HCT116 (cell line): ENCODE measurements at regions not wholly inside any gene's neighbourhood (a gene's known extent, or its start where the extent isn't known, plus 50 kb on each side); places are given as distances from the start of the nearest gene placed in this dataset.

Experiments
- ATAC-seq: fragments of 200-7000 bp; cut with Tn5 transposase; 2 replicates; pipeline ENCODE4 v1.9.1; 2020; ENCODE audit warnings: mild to moderate bottlenecking, moderate library complexity
- BruUV-seq: library from RNA; stranded (reverse); fragments of 400-500 nt; replicated peaks from 2 replicates; lab custom pipeline; 2021; lab: Mats Ljungman, UMichigan
- CTCF ChIA-PET: fragments of 300-600 bp; sonication (Branson Sonifier 250); formaldehyde crosslinking; loops from one replicate; lab custom pipeline; 2021; ENCODE audit warnings: antibody characterized with exemption; lab: Charles Lee
- POLR2A ChIA-PET: fragments of 300-600, 350-600 bp; sonication (Branson Sonifier 250); formaldehyde crosslinking; loops from one replicate; lab custom pipeline; 2021; ENCODE audit warnings: antibody characterized with exemption; lab: Charles Lee
- RAD21 ChIA-PET, 2 experiments: fragments of 300-600 bp; sonication (Branson Sonifier 250); formaldehyde crosslinking; loops; one replicate each; lab custom pipeline; 2023; ENCODE audit warnings: low total read pairs in 2 of 2; ENCODE audit not compliant: uncharacterized antibody in 2 of 2, unreplicated experiment in 2 of 2, low non-redundant PET in 1 of 2; lab: Charles Lee
- DNase-seq: peaks from one replicate; pipeline ENCODE4 v3.0.0-alpha.2; 2010; ENCODE audit warnings: low read depth, low spot score
- H2AFZ ChIP-seq: fragments of 200-600 bp; shearing (Covaris generic), sonication (generic); 2 replicates; pipeline ENCODE4 v1.6.1; 2017; ENCODE audit warnings: low read depth, mixed run types, mixed read lengths, antibody characterized with exemption, low read length; ENCODE audit not compliant: poor library complexity, severe bottlenecking
- H3K27ac ChIP-seq: 2 replicates; pipeline ENCODE4 v1.5.1; 2012; ENCODE audit warnings: low read depth, low read length
- H3K27me3 ChIP-seq: fragments of 200-600 bp; sonication (generic); 2 replicates; pipeline ENCODE4 v1.6.1; 2016; ENCODE audit warnings: mixed run types, low read length, mixed read lengths; ENCODE audit not compliant: insufficient read depth
- H3K36me3 ChIP-seq, 2 experiments: fragments of 200-500 bp in 1 of 2; fragments of 200-600 bp in 1 of 2; sonication (Bioruptor generic) in 1 of 2; sonication (generic) in 1 of 2; 2 replicates each; pipeline versions ENCODE4 v1.5.1 to v1.6.1; 2014 to 2016; ENCODE audit warnings: low read length in 2 of 2, inconsistent platforms in 1 of 2, mixed read lengths in 1 of 2, mixed run types in 1 of 2; ENCODE audit not compliant: insufficient read depth in 2 of 2, control insufficient read depth in 1 of 2
- H3K4me1 ChIP-seq, 2 experiments: fragments of 200-600 bp in 1 of 2; sonication (generic) in 1 of 2; 2 replicates each; pipeline versions ENCODE4 v1.5.1 to v1.6.1; 2012 to 2017; ENCODE audit warnings: low read length in 2 of 2, inconsistent platforms in 1 of 2, mild to moderate bottlenecking in 1 of 2, mixed read lengths in 1 of 2, mixed run types in 1 of 2, moderate library complexity in 1 of 2; ENCODE audit not compliant: insufficient read depth in 2 of 2, control insufficient read depth in 1 of 2
- H3K4me2 ChIP-seq: fragments of 200-600 bp; sonication (generic); 2 replicates; pipeline ENCODE4 v1.6.1; 2017; ENCODE audit warnings: mixed run types, low read length, mixed read lengths
- H3K4me3 ChIP-seq, 2 experiments: fragments of 200-600 bp in 1 of 2; sonication (generic) in 1 of 2; replicated peaks in 1 of 2; 2 replicates each; pipeline ENCODE4 v1.5.1; 2011 to 2016; ENCODE audit warnings: low read length in 2 of 2, control low read depth in 1 of 2, low read depth in 1 of 2, mild to moderate bottlenecking in 1 of 2, mixed read lengths in 1 of 2, mixed run types in 1 of 2
- H3K79me2 ChIP-seq: fragments of 200-600 bp; sonication (generic); 2 replicates; pipeline ENCODE4 v1.6.1; 2017; ENCODE audit warnings: mild to moderate bottlenecking, mixed run types, low read length, moderate library complexity, mixed read lengths; ENCODE audit not compliant: insufficient read depth
- H3K9ac ChIP-seq: fragments of 200-600 bp; sonication (generic); 2 replicates; pipeline ENCODE4 v1.6.1; 2016; ENCODE audit warnings: low read length, mixed read lengths
- H3K9me2 ChIP-seq: fragments of 200-600 bp; sonication (generic), shearing (Covaris generic); 2 replicates; pipeline ENCODE4 v1.6.1; 2017; ENCODE audit warnings: mixed run types, mild to moderate bottlenecking, moderate library complexity; ENCODE audit not compliant: insufficient read depth
- H3K9me3 ChIP-seq, 2 experiments: fragments of 200-500 bp in 1 of 2; fragments of 200-600 bp in 1 of 2; sonication (Bioruptor generic) in 1 of 2; sonication (generic) in 1 of 2; 2 replicates each; pipeline ENCODE4 v1.6.1; 2014 to 2017; ENCODE audit warnings: low read length in 2 of 2, mixed read lengths in 2 of 2, inconsistent platforms in 1 of 2, low read depth in 1 of 2, mild to moderate bottlenecking in 1 of 2, mixed run types in 1 of 2, moderate library complexity in 1 of 2; ENCODE audit not compliant: control insufficient read depth in 1 of 2, insufficient read depth in 1 of 2
- H4K20me1 ChIP-seq: fragments of 200-600 bp; sonication (generic), shearing (Covaris generic); 2 replicates; pipeline ENCODE4 v1.6.1; 2017; ENCODE audit warnings: mixed run types, mild to moderate bottlenecking, moderate library complexity; ENCODE audit not compliant: insufficient read depth
- CEBPB ChIP-seq: IDR thresholded peaks from 2 replicates; pipeline ENCODE4 v1.6.1; 2012; ENCODE audit warnings: low read depth
- CTCF ChIP-seq, 3 experiments: fragments of 200-600 bp in 1 of 3; sonication (generic) in 1 of 3; IDR thresholded peaks in 2 of 3; conservative IDR thresholded peaks in 1 of 3; 2 replicates each; pipeline ENCODE4 v1.5.1; 2012 to 2017; ENCODE audit warnings: low read depth in 2 of 3, low read length in 2 of 3, antibody characterized with exemption in 1 of 3, borderline replicate concordance in 1 of 3, control low read depth in 1 of 3, mild to moderate bottlenecking in 1 of 3, mixed read lengths in 1 of 3, mixed run types in 1 of 3, moderate library complexity in 1 of 3; ENCODE audit not compliant: insufficient read depth in 1 of 3
- EZH2phosphoT487 ChIP-seq: fragments of 200-600 bp; IDR thresholded peaks from 2 replicates; pipeline ENCODE4 v1.6.1; 2018; ENCODE audit warnings: antibody characterized with exemption, borderline replicate concordance
- POLR2A ChIP-seq: IDR thresholded peaks from 2 replicates; pipeline ENCODE4 v1.7.0; 2011; ENCODE audit warnings: borderline replicate concordance; ENCODE audit not compliant: insufficient read depth, insufficient read length; ENCODE audit errors: extremely low read depth
- SIN3A ChIP-seq: IDR thresholded peaks from 2 replicates; pipeline ENCODE4 v1.6.1; 2012; ENCODE audit warnings: low read depth
- YY1 ChIP-seq: IDR thresholded peaks from 2 replicates; pipeline ENCODE4 v1.6.1; 2011; ENCODE audit warnings: low read length, low read depth, moderate library complexity, mild to moderate bottlenecking; ENCODE audit not compliant: insufficient replicate concordance; ENCODE audit errors: extremely low read depth
- intact Hi-C: fragments of 100-400 bp; cut with micrococcal nuclease; formaldehyde crosslinking; loops from 2 replicates; pipeline ENCODE4 v1.10.0; 2022
- TF ChIP-seq, protein P1 (sequence below): IDR thresholded peaks from 2 replicates; pipeline ENCODE4 v1.6.1; 2012

- no peaks in the 10 kb centered on the region for H3K79me2 ChIP-seq
- H3K36me3 ChIP-seq, result no peaks in the 10 kb centered on the region
- no peak overlapping the region for H3K9ac ChIP-seq
- H4K20me1 ChIP-seq, result no peaks in the 10 kb centered on the region
- H3K27ac ChIP-seq, result no peak overlapping the region
- TF ChIP-seq CTCF (IDR thresholded peaks at IDR 0.05 in 2 of 3, conservative IDR thresholded peaks at IDR 0.05 in 1 of 3; ENCODE audit: borderline replicate concordance in 1 of 3, insufficient read depth in 1 of 3, low read depth in 2 of 3, low read length in 2 of 3) (peak in 1 of 3 experiments; percentile 30; a peak in 2 of 6 replicates), CEBPB (no peak)
- TF ChIP-seq, all 23 proteins: peak for 1
- POLR2A ChIA-PET, result no interaction called here
- no peak for DNase-seq
- RAD21 ChIA-PET, result no interaction called here
- H3K4me2 ChIP-seq, result no peak overlapping the region
- H3K4me3 ChIP-seq, result no peak overlapping the region
- BruUV-seq, result no TSS peak
- CTCF ChIA-PET, result no interaction called here
- H2AFZ ChIP-seq, result peak overlapping the region; percentile 52
- H3K9me2 ChIP-seq, result no peaks in the 10 kb centered on the region
- no peaks in the 10 kb centered on the region for H3K27me3 ChIP-seq
- intact Hi-C loops, result no loop called here
- H3K9me3 ChIP-seq, result no peaks in the 10 kb centered on the region
- peak; percentile 63 for ATAC-seq
- H3K4me1 ChIP-seq, result no peaks in the 10 kb centered on the region
Observed at GRCh38 chr5:90294604-90295003, 115.0 kb downstream of the CETN3 start.

GRCh38 chr5:90293931-90294330, 115.6 kb downstream of the CETN3 start:
- H3K4me3 ChIP-seq, result no peak overlapping the region
- TF ChIP-seq SIN3A (no peak), YY1 (no peak), EZH2phosphoT487 (no peak), POLR2A (no peak)
- TF ChIP-seq, protein P1, sequence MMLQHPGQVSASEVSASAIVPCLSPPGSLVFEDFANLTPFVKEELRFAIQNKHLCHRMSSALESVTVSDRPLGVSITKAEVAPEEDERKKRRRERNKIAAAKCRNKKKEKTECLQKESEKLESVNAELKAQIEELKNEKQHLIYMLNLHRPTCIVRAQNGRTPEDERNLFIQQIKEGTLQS, result no peak
- no peak overlapping the region for H3K27ac ChIP-seq
- no peak for ATAC-seq
- no peaks in the 10 kb centered on the region for H3K9me3 ChIP-seq
- H3K27me3 ChIP-seq, result no peaks in the 10 kb centered on the region
- H2AFZ ChIP-seq, result no peak overlapping the region
- no peak for DNase-seq
- H3K9me2 ChIP-seq, result no peaks in the 10 kb centered on the region
- H3K79me2 ChIP-seq, result no peaks in the 10 kb centered on the region
- H3K4me1 ChIP-seq, result no peaks in the 10 kb centered on the region
- RAD21 ChIA-PET, result no interaction called here
- BruUV-seq, result no TSS peak
- no peak overlapping the region for H3K9ac ChIP-seq
- CTCF ChIA-PET, result no interaction called here
- intact Hi-C loops, result no loop called here
- no peak overlapping the region for H3K4me2 ChIP-seq
- H3K36me3 ChIP-seq, result no peaks in the 10 kb centered on the region
- POLR2A ChIA-PET, result no interaction called here
- no peaks in the 10 kb centered on the region for H4K20me1 ChIP-seq
